Esophagus squamous epithelium (tissue), 4 donors: ENCODE measurements at regions not wholly inside any gene's neighbourhood (a gene's known extent, or its start where the extent isn't known, plus 50 kb on each side); places are given as distances from the start of the nearest gene placed in this dataset.

Experiments used
- POLR2A ChIP-seq, 4 donors: fragments of 450-650 bp; IDR thresholded peaks; one replicate each; pipeline ENCODE4 v1.6.1; 2017; ENCODE audit warnings: antibody characterized with exemption in 4 of 4, mild to moderate bottlenecking in 4 of 4, moderate library complexity in 3 of 4
- TF ChIP-seq, protein P1 (sequence below), 6 experiments: fragments of 450-650 bp in 4 of 6; fragments of 200-600 bp in 2 of 6; sonication (generic) in 2 of 6; IDR thresholded peaks; one replicate each; pipeline ENCODE4 v1.5.1; 2016 to 2019; ENCODE audit warnings: antibody characterized with exemption in 6 of 6, mild to moderate bottlenecking in 4 of 6, moderate library complexity in 4 of 6

DNA sequence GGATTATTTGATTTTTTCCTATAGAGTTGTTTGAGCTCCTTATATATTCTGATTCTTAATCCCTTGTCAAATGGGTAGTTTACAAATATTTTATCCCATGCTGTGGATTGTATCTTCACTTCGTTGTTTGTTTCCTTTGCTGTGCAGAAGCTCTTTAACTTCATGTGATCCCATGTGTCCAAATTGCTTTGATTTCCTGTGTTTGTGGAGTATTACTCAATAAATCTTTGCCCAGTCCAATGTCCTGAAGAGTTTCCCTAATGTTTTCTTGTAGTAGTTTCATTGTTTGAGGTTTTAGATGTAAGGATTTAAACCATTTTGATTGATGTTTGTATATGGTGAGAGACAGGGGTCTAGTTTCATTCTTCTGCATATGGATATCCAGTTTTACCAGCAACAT is 143.7 kb upstream of the HTR1E start:
- TF ChIP-seq, protein P1, sequence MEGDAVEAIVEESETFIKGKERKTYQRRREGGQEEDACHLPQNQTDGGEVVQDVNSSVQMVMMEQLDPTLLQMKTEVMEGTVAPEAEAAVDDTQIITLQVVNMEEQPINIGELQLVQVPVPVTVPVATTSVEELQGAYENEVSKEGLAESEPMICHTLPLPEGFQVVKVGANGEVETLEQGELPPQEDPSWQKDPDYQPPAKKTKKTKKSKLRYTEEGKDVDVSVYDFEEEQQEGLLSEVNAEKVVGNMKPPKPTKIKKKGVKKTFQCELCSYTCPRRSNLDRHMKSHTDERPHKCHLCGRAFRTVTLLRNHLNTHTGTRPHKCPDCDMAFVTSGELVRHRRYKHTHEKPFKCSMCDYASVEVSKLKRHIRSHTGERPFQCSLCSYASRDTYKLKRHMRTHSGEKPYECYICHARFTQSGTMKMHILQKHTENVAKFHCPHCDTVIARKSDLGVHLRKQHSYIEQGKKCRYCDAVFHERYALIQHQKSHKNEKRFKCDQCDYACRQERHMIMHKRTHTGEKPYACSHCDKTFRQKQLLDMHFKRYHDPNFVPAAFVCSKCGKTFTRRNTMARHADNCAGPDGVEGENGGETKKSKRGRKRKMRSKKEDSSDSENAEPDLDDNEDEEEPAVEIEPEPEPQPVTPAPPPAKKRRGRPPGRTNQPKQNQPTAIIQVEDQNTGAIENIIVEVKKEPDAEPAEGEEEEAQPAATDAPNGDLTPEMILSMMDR (IDR thresholded peaks at IDR 0.05) = no peak
- no peak for TF ChIP-seq POLR2A (IDR thresholded peaks at IDR 0.05)
